PC-9 (cell line): ENCODE measurements at regions not wholly inside any gene's neighbourhood (a gene's known extent, or its start where the extent isn't known, plus 50 kb on each side); places are given as distances from the start of the nearest gene placed in this dataset.

Experiments
- BruUV-seq: library from RNA; stranded (reverse); fragments of 400-500 nt; replicated peaks from 2 replicates; lab custom pipeline; 2021; lab: Mats Ljungman, UMichigan
- CTCF ChIA-PET: fragments of 300-600 bp; sonication (Branson Sonifier 250); formaldehyde crosslinking; loops from one replicate; lab custom pipeline; 2022; ENCODE audit warnings: antibody characterized with exemption; lab: Charles Lee
- POLR2A ChIA-PET: fragments of 300-600 bp; sonication (Branson Sonifier 250); formaldehyde crosslinking; loops from one replicate; lab custom pipeline; 2022; ENCODE audit warnings: antibody characterized with exemption; ENCODE audit not compliant: unreplicated experiment; lab: Charles Lee
- DNase-seq, 2 experiments: peaks; one replicate each; pipeline versions ENCODE4 v3.0.0 to v3.0.0-alpha.2; 2015 to 2022; ENCODE audit warnings: mixed read lengths in 1 of 2
- H2AFZ ChIP-seq: fragments of 200-600 bp; sonication (generic); 2 replicates; pipeline ENCODE4 v1.8.1; 2017; ENCODE audit warnings: antibody characterized with exemption
- H3F3A ChIP-seq: fragments of 200-600 bp; sonication (generic); 2 replicates; pipeline ENCODE4 v1.8.1; 2017; ENCODE audit warnings: antibody characterized with exemption, mild to moderate bottlenecking, low read depth; ENCODE audit not compliant: insufficient read depth
- H3K27ac ChIP-seq: fragments of 200-600 bp; sonication (generic); 2 replicates; pipeline ENCODE4 v1.6.1; 2016; ENCODE audit warnings: mixed run types
- H3K27me3 ChIP-seq: fragments of 200-600 bp; sonication (generic); 2 replicates; pipeline ENCODE4 v1.6.1; 2016; ENCODE audit warnings: low read depth, mixed run types; ENCODE audit not compliant: insufficient read depth
- H3K36me3 ChIP-seq: fragments of 200-600 bp; sonication (generic); 2 replicates; pipeline ENCODE4 v1.6.1; 2016; ENCODE audit warnings: low read depth, mixed run types
- H3K4me1 ChIP-seq: fragments of 200-600 bp; sonication (generic); replicated peaks from 2 replicates; pipeline ENCODE4 v1.6.1; 2016; ENCODE audit warnings: mixed run types; ENCODE audit not compliant: insufficient read depth
- H3K4me2 ChIP-seq: fragments of 200-600 bp; sonication (generic); 2 replicates; pipeline ENCODE4 v1.6.1; 2017; ENCODE audit warnings: mixed run types
- H3K4me3 ChIP-seq: fragments of 200-600 bp; sonication (generic); 2 replicates; pipeline ENCODE4 v1.6.1; 2016; ENCODE audit warnings: mixed run types
- H3K79me2 ChIP-seq: fragments of 200-600 bp; sonication (generic); 2 replicates; pipeline ENCODE4 v1.6.1; 2017; ENCODE audit warnings: low read depth, mixed run types
- H3K9me2 ChIP-seq: fragments of 200-600 bp; sonication (generic); 2 replicates; pipeline ENCODE4 v1.8.1; 2017; ENCODE audit warnings: mild to moderate bottlenecking; ENCODE audit not compliant: insufficient read depth
- H3K9me3 ChIP-seq: fragments of 200-600 bp; sonication (generic); 2 replicates; pipeline ENCODE4 v1.8.1; 2016; ENCODE audit warnings: low read depth; ENCODE audit not compliant: insufficient read depth
- H4K20me1 ChIP-seq: fragments of 200-600 bp; sonication (generic); 2 replicates; pipeline ENCODE4 v1.8.1; 2017; ENCODE audit not compliant: insufficient read depth
- EZH2 ChIP-seq: fragments of 200-600 bp; sonication (generic); IDR thresholded peaks from 2 replicates; pipeline ENCODE4 v1.8.0; 2017; ENCODE audit warnings: antibody characterized with exemption, low read depth
- intact Hi-C: fragments of 100-400 bp; cut with micrococcal nuclease; formaldehyde crosslinking; loops from one replicate; pipeline ENCODE4 v1.10.0; 2022; ENCODE audit not compliant: unreplicated experiment
- TF ChIP-seq, protein P1 (sequence below): fragments of 200-600 bp; sonication (generic); conservative IDR thresholded peaks from 2 replicates; pipeline ENCODE4 v1.6.1; 2017; ENCODE audit warnings: mixed run types, antibody characterized with exemption, mild to moderate bottlenecking, moderate library complexity

DNA sequence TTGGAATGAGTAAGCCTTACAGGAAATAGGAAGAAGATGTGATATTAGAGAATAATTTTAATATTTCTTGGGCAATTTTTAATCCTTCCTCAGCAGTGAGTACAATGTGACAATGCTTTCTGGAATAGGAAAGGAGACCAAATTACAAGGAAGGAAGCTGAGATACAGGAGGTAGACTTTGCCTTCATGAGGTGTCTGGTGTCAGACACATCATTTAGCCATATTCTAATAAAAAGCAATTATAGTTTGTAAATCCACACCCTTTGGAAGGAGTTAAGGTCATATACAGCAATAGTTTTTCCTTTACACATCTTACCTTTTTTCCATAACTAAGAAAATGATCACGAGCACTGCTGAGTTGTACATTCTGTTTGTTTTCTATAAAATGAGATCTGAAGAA lies 390.4 kb downstream of the SH3GL2 start:
- Histone ChIP-seq H3K36me3 (no peaks in the 10 kb centered on the region), H3F3A (no peaks in the 10 kb centered on the region), H4K20me1 (no peaks in the 10 kb centered on the region), H3K9me3 (no peaks in the 10 kb centered on the region), H2AFZ (no peak overlapping the region), H3K4me3 (no peak overlapping the region), H3K27me3 (0 out of 2 replicates have a peak, but pooled peaks cover 3% of the 10 kb centered on the region), H3K27ac (no peak overlapping the region), H3K4me2 (no peak overlapping the region), H3K79me2 (no peaks in the 10 kb centered on the region), H3K4me1 (no peaks in the 10 kb centered on the region), H3K9me2 (no peaks in the 10 kb centered on the region)
- intact Hi-C loops: no loop called here
- ChIA-PET CTCF (no interaction called here), POLR2A (no interaction called here)
- BruUV-seq: no TSS peak
- no peak for TF ChIP-seq EZH2
- TF ChIP-seq, protein P1, sequence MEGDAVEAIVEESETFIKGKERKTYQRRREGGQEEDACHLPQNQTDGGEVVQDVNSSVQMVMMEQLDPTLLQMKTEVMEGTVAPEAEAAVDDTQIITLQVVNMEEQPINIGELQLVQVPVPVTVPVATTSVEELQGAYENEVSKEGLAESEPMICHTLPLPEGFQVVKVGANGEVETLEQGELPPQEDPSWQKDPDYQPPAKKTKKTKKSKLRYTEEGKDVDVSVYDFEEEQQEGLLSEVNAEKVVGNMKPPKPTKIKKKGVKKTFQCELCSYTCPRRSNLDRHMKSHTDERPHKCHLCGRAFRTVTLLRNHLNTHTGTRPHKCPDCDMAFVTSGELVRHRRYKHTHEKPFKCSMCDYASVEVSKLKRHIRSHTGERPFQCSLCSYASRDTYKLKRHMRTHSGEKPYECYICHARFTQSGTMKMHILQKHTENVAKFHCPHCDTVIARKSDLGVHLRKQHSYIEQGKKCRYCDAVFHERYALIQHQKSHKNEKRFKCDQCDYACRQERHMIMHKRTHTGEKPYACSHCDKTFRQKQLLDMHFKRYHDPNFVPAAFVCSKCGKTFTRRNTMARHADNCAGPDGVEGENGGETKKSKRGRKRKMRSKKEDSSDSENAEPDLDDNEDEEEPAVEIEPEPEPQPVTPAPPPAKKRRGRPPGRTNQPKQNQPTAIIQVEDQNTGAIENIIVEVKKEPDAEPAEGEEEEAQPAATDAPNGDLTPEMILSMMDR: no peak
- DNase-seq: no peak

DNA sequence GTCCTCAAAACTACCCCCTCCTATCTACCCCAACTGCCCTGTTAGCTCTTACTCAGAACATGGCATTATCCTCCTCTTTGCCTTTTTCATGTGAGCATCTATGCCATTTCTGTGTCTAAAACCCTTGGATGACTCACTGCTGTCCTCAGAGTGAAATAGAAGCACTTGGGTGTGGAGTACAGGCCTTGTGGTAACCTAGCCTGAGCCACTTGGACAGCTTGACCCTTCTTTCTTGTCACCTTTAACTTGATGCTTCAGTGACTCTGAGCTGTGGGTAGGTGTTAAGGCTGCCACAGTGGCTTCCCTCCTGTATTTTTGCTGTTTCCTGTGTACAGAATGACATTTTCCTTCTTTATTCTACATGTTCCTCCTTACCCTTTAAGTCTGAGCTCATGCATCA lies 391.4 kb downstream of the SH3GL2 start:
- H3K27me3 ChIP-seq: 0 out of 2 replicates have a peak, but pooled peaks cover 3% of the 10 kb centered on the region
- no peak overlapping the region for H3K27ac ChIP-seq
- no peaks in the 10 kb centered on the region for H3K9me3 ChIP-seq
- ChIA-PET CTCF (no interaction called here), POLR2A (no interaction called here)
- H3F3A ChIP-seq: no peaks in the 10 kb centered on the region
- H2AFZ ChIP-seq: no peak overlapping the region
- H4K20me1 ChIP-seq: no peaks in the 10 kb centered on the region
- no peak overlapping the region for H3K4me2 ChIP-seq
- H3K4me3 ChIP-seq: no peak overlapping the region
- BruUV-seq: no TSS peak
- TF ChIP-seq EZH2: no peak
- TF ChIP-seq, protein P1: no peak
- H3K36me3 ChIP-seq: no peaks in the 10 kb centered on the region
- H3K9me2 ChIP-seq: no peaks in the 10 kb centered on the region
- intact Hi-C loops: no loop called here
- DNase-seq: no peak
- no peaks in the 10 kb centered on the region for H3K79me2 ChIP-seq
- H3K4me1 ChIP-seq: no peaks in the 10 kb centered on the region

DNA sequence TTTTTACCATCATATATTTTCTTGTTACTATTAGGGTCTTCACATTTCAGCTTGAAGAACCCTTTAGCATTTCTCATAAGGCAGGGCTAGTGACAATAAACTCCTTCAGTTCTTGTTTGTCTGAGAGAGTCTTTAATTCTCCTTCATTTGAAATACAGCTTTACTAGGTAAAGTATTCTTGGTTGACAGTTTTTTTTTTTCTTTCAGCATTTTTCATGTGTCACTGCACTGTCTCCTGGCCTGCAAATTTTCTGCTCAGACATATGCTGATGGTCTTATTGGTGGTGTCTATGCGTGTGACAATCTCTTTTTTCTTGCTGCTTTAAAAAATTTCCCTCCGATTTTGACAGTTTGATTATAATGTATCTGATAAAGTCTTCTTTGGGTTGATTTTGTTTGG lies 399.9 kb downstream of the SH3GL2 start:
- no peaks in the 10 kb centered on the region for H3K27me3 ChIP-seq
- H3F3A ChIP-seq: no peaks in the 10 kb centered on the region
- intact Hi-C loops: no loop called here
- no peak overlapping the region for H2AFZ ChIP-seq
- ChIA-PET POLR2A (no interaction called here), CTCF (no interaction called here)
- TF ChIP-seq, protein P1: no peak
- no peak for TF ChIP-seq EZH2
- no peaks in the 10 kb centered on the region for H3K79me2 ChIP-seq
- no peaks in the 10 kb centered on the region for H3K9me2 ChIP-seq
- H3K4me2 ChIP-seq: no peak overlapping the region
- no peak overlapping the region for H3K4me3 ChIP-seq
- H3K9me3 ChIP-seq: no peaks in the 10 kb centered on the region
- no TSS peak for BruUV-seq
- H3K27ac ChIP-seq: no peak overlapping the region
- DNase-seq: no peak
- H4K20me1 ChIP-seq: no peaks in the 10 kb centered on the region
- H3K4me1 ChIP-seq: no peaks in the 10 kb centered on the region
- no peaks in the 10 kb centered on the region for H3K36me3 ChIP-seq
